ENCODE measurements at regions not wholly inside any gene's neighbourhood (a gene's known extent, or its start where the extent isn't known, plus 50 kb on each side); places are given as distances from the start of the nearest gene placed in this dataset.
A peak's percentile ranks its signal among the peaks of the same experiment; 100 is the strongest.

DNA sequence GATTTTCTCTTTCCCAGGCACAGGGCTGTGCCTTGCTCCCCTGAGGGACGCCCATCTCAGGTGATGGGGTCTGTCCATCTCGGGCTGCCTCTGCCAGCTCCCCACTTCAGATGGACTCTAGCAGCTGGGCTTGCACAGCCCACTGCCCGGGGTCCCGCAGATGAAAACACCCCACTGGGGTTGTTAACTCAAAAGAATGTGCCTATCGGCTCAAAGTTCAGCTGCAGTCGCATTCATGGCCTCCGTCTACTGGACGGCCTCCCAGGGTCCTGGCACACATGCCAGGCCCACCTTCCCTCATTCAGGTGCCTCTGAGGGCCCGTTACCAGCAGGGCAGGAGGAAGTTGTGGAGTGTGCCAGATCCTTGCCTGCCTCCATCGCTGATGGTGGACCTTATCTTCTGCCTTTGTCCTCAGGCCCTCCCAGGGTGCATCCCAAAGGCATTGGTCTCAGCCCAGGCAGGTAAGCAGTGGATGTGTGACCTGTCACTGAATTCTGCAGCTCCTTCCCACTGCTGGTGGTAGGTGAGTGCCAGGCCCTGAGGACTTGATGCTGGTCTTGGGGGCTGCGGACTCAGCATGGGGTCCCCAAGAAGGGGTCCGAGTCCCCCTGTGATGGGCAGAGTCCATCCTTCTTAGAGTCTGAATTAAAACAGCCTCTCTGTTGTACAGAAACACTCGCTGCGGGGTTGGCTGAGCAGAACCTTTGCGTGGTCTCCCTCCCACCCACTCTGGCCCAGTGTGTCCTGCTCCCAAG, 324.6 kb upstream of the DIO3 start (continued):
- TF ChIP-seq ZNF431 (CRISPR knock-in tag; IDR thresholded peaks at IDR 0.05; ENCODE audit: borderline replicate concordance, low read depth) (no peak), PRDM15 (CRISPR knock-in tag; IDR thresholded peaks at IDR 0.05) (no peak), NFYC (CRISPR knock-in tag; IDR thresholded peaks at IDR 0.05) (no peak), HNRNPL (IDR thresholded peaks at IDR 0.05; ENCODE audit: low read depth, low read length) (0 out of 2 replicates have a peak, but pooled peaks have one; percentile 43), HNF4A (CRISPR knock-in tag; IDR thresholded peaks at IDR 0.05) (peak; percentile 69), SP4 (CRISPR knock-in tag; IDR thresholded peaks at IDR 0.05) (no peak), GATAD2A (CRISPR knock-in tag; IDR thresholded peaks at IDR 0.05) (peak; percentile 36; the same call in 1 of the 2 replicates), ZNF354B (CRISPR knock-in tag; IDR thresholded peaks at IDR 0.05) (no peak)
- TF ChIP-seq, protein P1, sequence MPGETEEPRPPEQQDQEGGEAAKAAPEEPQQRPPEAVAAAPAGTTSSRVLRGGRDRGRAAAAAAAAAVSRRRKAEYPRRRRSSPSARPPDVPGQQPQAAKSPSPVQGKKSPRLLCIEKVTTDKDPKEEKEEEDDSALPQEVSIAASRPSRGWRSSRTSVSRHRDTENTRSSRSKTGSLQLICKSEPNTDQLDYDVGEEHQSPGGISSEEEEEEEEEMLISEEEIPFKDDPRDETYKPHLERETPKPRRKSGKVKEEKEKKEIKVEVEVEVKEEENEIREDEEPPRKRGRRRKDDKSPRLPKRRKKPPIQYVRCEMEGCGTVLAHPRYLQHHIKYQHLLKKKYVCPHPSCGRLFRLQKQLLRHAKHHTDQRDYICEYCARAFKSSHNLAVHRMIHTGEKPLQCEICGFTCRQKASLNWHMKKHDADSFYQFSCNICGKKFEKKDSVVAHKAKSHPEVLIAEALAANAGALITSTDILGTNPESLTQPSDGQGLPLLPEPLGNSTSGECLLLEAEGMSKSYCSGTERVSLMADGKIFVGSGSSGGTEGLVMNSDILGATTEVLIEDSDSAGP (CRISPR knock-in tag; IDR thresholded peaks at IDR 0.05; ENCODE audit: borderline replicate concordance): 0 out of 2 replicates have a peak, but pooled peaks have one; percentile 12
